HepG2 (cell line): ENCODE measurements at regions not wholly inside any gene's neighbourhood (a gene's known extent, or its start where the extent isn't known, plus 50 kb on each side); places are given as distances from the start of the nearest gene placed in this dataset.

Experiments used
- ATRX ChIP-seq: sonication (generic); formaldehyde crosslinking; IDR thresholded peaks from 2 replicates; pipeline ENCODE4 v1.4.0; 2020; ENCODE audit warnings: missing genetic modification reagents, borderline replicate concordance
- CEBPG ChIP-seq: IDR thresholded peaks from 2 replicates; pipeline ENCODE4 v1.6.1; 2016
- CHCHD3 ChIP-seq: sonication (generic); formaldehyde crosslinking; IDR thresholded peaks from 2 replicates; pipeline ENCODE4 v1.8.0; 2022; ENCODE audit warnings: mild to moderate bottlenecking, missing genetic modification reagents, moderate library complexity
- NFKB2 ChIP-seq: sonication (generic); formaldehyde crosslinking; IDR thresholded peaks from 2 replicates; pipeline ENCODE4 v1.4.0; 2020; ENCODE audit warnings: missing genetic modification reagents, borderline replicate concordance
- ZFY ChIP-seq: sonication (generic); formaldehyde crosslinking; IDR thresholded peaks from 2 replicates; pipeline ENCODE4 v1.4.0; 2020; ENCODE audit warnings: missing genetic modification reagents
- ZNF138 ChIP-seq: sonication (generic); formaldehyde crosslinking; IDR thresholded peaks from 2 replicates; pipeline ENCODE4 v1.5.0; 2020; ENCODE audit warnings: mild to moderate bottlenecking, low read depth, missing genetic modification reagents
- ZNF235 ChIP-seq: sonication (generic); formaldehyde crosslinking; IDR thresholded peaks from 2 replicates; pipeline ENCODE4 v1.8.1; 2023; ENCODE audit warnings: mild to moderate bottlenecking, missing genetic modification reagents, borderline replicate concordance
- ZNF292 ChIP-seq: sonication (generic); formaldehyde crosslinking; IDR thresholded peaks from 2 replicates; pipeline ENCODE4 v1.8.1; 2022; ENCODE audit warnings: mild to moderate bottlenecking, low read depth, missing genetic modification reagents, borderline replicate concordance
- ZNF549 ChIP-seq: sonication (generic); formaldehyde crosslinking; IDR thresholded peaks from 2 replicates; pipeline ENCODE4 v1.5.0; 2020; ENCODE audit warnings: missing genetic modification reagents
- ZNF605 ChIP-seq: sonication (generic); formaldehyde crosslinking; IDR thresholded peaks from 2 replicates; pipeline ENCODE4 v1.8.0; 2022; ENCODE audit warnings: mild to moderate bottlenecking, missing genetic modification reagents
- ZNF776 ChIP-seq: sonication (generic); formaldehyde crosslinking; IDR thresholded peaks from 2 replicates; pipeline ENCODE4 v1.4.0; 2020; ENCODE audit warnings: mild to moderate bottlenecking, missing genetic modification reagents
- ZNF777 ChIP-seq: sonication (generic); formaldehyde crosslinking; IDR thresholded peaks from 2 replicates; pipeline ENCODE4 v1.4.0; 2020; ENCODE audit warnings: missing genetic modification reagents
- ZNF891 ChIP-seq: sonication (generic); formaldehyde crosslinking; IDR thresholded peaks from 2 replicates; pipeline ENCODE4 v1.5.0; 2020; ENCODE audit warnings: mild to moderate bottlenecking, missing genetic modification reagents
- TF ChIP-seq, protein P1 (sequence below), 2 experiments: sonication (generic) in 1 of 2; formaldehyde crosslinking in 1 of 2; IDR thresholded peaks; 2 replicates each; pipeline versions ENCODE4 v1.5.1 to v1.6.1; 2011 to 2020; ENCODE audit warnings: borderline replicate concordance in 1 of 2, low read depth in 1 of 2, low read length in 1 of 2, mild to moderate bottlenecking in 1 of 2, missing genetic modification reagents in 1 of 2, moderate library complexity in 1 of 2
- TF ChIP-seq, protein P2 (sequence below): sonication (generic); formaldehyde crosslinking; conservative IDR thresholded peaks from 2 replicates; pipeline ENCODE4 v1.4.0; 2020; ENCODE audit warnings: missing genetic modification reagents
- TF ChIP-seq, protein P3 (sequence below): sonication (generic); formaldehyde crosslinking; IDR thresholded peaks from 2 replicates; pipeline ENCODE4 v1.4.0; 2020; ENCODE audit warnings: missing genetic modification reagents, borderline replicate concordance

DNA sequence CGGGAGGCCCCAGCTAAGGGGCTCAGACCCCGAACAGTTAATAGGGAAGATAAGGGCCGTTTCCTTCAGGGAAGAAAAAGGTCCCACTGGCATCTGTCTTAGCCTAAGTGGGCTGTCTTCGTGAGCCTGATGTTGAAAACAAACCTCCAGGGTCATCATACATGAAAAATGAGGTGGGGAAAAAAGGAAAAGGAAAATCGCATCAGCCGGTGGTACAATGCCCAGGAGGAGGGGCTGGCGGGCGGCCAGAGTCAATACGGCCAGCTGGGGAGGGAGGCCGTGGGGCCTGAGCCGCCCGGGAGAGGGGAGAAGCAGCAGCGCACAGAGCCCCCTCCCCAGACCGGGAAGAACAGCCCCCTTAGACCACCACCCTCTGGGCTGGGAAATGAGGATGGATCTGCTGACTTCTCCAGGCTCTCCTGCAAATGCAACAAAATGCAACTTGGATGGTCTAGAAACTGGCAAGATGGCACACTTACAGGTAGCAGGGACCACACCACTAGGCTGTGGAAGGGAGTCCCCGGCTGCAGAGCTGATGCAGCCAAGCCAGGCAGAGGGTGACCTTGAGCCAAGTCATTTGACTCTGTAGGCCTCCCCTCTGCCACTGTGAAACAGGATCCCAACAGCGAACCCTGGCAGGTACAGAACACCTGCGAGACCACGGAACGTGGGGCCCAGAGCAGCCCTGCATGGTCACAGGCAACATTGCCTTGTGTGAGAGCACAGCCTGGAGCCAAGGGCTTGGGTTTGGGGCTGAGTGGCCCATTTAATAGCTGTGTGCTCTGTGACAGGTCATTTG lies 448.5 kb downstream of the SOX9 start (continued):
- TF ChIP-seq, protein P1, sequence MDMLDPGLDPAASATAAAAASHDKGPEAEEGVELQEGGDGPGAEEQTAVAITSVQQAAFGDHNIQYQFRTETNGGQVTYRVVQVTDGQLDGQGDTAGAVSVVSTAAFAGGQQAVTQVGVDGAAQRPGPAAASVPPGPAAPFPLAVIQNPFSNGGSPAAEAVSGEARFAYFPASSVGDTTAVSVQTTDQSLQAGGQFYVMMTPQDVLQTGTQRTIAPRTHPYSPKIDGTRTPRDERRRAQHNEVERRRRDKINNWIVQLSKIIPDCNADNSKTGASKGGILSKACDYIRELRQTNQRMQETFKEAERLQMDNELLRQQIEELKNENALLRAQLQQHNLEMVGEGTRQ (IDR thresholded peaks at IDR 0.05; ENCODE audit: low read depth, low read length): no peak
- TF ChIP-seq, protein P1 (CRISPR knock-in tag; IDR thresholded peaks at IDR 0.05; ENCODE audit: borderline replicate concordance): no peak
- TF ChIP-seq, protein P2, sequence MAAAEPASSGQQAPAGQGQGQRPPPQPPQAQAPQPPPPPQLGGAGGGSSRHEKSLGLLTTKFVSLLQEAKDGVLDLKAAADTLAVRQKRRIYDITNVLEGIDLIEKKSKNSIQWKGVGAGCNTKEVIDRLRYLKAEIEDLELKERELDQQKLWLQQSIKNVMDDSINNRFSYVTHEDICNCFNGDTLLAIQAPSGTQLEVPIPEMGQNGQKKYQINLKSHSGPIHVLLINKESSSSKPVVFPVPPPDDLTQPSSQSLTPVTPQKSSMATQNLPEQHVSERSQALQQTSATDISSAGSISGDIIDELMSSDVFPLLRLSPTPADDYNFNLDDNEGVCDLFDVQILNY (CRISPR knock-in tag): no peak
- TF ChIP-seq ZNF138 (CRISPR knock-in tag): no peak
- no peak for TF ChIP-seq ZNF776 (CRISPR knock-in tag)
- peak; percentile 84; the same call in 1 of the 2 replicates for TF ChIP-seq ZNF292 (CRISPR knock-in tag)
- no peak for TF ChIP-seq ZNF235 (CRISPR knock-in tag)
- no peak for TF ChIP-seq ZNF549
- TF ChIP-seq ZFY (CRISPR knock-in tag): peak; percentile 41; the same call in 1 of the 2 replicates
- peak; percentile 79; the same call in 1 of the 2 replicates for TF ChIP-seq ZNF891 (CRISPR knock-in tag)
- TF ChIP-seq, protein P3, sequence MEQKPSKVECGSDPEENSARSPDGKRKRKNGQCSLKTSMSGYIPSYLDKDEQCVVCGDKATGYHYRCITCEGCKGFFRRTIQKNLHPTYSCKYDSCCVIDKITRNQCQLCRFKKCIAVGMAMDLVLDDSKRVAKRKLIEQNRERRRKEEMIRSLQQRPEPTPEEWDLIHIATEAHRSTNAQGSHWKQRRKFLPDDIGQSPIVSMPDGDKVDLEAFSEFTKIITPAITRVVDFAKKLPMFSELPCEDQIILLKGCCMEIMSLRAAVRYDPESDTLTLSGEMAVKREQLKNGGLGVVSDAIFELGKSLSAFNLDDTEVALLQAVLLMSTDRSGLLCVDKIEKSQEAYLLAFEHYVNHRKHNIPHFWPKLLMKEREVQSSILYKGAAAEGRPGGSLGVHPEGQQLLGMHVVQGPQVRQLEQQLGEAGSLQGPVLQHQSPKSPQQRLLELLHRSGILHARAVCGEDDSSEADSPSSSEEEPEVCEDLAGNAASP (CRISPR knock-in tag): no peak
- TF ChIP-seq CHCHD3 (CRISPR knock-in tag): no peak
- TF ChIP-seq CEBPG (CRISPR knock-in tag): no peak
- no peak for TF ChIP-seq ZNF777 (CRISPR knock-in tag)
- no peak for TF ChIP-seq NFKB2 (CRISPR knock-in tag)
- TF ChIP-seq ZNF605: no peak
- TF ChIP-seq ATRX (CRISPR knock-in tag): no peak
